ENCODE measurements at regions not wholly inside any gene's neighbourhood (a gene's known extent, or its start where the extent isn't known, plus 50 kb on each side); places are given as distances from the start of the nearest gene placed in this dataset.

DNA sequence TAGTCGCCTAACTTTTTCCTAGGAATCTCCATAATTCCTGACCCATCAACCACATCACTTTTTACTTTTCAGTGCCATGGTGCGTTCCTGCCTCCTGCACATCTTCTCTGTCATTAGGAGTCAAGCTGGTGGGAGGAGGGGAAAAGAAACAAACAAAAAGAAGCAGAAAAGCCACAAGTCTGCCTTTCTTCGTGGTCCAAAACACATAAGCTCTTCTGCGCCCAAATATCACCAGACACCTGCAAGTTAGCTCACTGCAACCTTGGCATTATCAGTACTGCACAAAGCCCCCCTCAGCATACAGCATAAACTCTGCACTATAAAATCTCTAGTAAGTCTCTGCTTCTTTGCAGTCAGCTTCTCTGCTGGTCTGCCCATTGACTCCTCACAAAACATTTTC, 295.3 kb downstream of the HS3ST3B1 start:
- no peaks in the 10 kb centered on the region for H3K36me3 ChIP-seq (ENCODE audit: control insufficient read depth in 1 of 2, insufficient read depth in 2 of 2, low read length in 2 of 2)
- H3K4me1 ChIP-seq (ENCODE audit: control insufficient read depth in 1 of 2, insufficient read depth in 2 of 2, low read length in 2 of 2), result no peaks in the 10 kb centered on the region
- H3K27me3 ChIP-seq (ENCODE audit: low read depth, low read length), result no peaks in the 10 kb centered on the region
- H3K4me3 ChIP-seq (ENCODE audit: low read depth in 1 of 2, low read length in 2 of 2), result no peak overlapping the region
- no peaks in the 10 kb centered on the region for H3K9me3 ChIP-seq (ENCODE audit: control insufficient read depth in 1 of 2, low read length in 2 of 2)
- H3K27ac ChIP-seq (ENCODE audit: low read length), result no peak overlapping the region

DNA sequence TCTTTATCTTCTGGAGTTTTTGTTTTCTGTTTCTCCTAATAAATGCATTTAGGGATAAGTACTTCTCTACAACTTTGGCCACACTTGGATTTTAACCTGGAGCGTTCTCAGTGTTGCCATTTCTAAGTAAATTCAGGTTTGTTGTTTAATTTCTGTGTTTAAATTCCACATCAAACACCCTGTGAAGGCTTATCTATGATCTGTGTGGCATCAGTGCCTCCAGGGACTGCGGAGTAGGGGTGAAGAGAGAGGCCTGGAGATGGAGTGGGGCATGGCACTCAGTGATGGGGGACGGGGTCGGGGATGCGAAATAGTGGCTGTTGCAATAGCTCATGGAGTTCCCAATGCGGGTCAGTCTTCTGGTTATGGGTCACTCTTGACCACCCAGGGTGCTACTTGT, 294.8 kb downstream of the HS3ST3B1 start:
- Histone ChIP-seq H3K4me1 (ENCODE audit: control insufficient read depth in 1 of 2, insufficient read depth in 2 of 2, low read length in 2 of 2) (no peaks in the 10 kb centered on the region), H3K27me3 (ENCODE audit: low read depth, low read length) (no peaks in the 10 kb centered on the region), H3K27ac (ENCODE audit: low read length) (no peak overlapping the region), H3K36me3 (ENCODE audit: control insufficient read depth in 1 of 2, insufficient read depth in 2 of 2, low read length in 2 of 2) (no peaks in the 10 kb centered on the region), H3K4me3 (ENCODE audit: low read depth in 1 of 2, low read length in 2 of 2) (no peak overlapping the region), H3K9me3 (ENCODE audit: control insufficient read depth in 1 of 2, low read length in 2 of 2) (no peaks in the 10 kb centered on the region)

DNA sequence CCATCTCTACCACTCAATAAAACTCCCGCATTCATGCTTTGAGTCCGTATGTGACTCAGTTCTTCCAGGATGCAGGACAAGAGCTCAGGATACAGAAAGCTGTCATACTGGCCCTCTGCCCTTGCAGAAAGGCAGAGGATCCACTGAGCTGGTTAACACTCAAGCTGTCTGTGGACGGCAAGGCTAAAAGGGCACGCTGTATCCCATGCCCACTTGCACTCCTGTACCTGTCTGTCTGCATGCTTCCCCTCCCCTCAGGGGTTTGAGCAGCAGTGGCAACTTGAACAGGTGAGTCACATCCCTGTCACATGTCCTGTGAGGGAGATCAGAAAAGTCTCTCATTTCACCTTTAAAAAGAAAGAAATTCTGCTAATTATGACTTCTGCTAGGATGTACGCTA, 293.8 kb downstream of the HS3ST3B1 start:
- Histone ChIP-seq H3K4me1 (ENCODE audit: control insufficient read depth in 1 of 2, insufficient read depth in 2 of 2, low read length in 2 of 2) (no peaks in the 10 kb centered on the region), H3K27ac (ENCODE audit: low read length) (no peak overlapping the region), H3K27me3 (ENCODE audit: low read depth, low read length) (no peaks in the 10 kb centered on the region), H3K9me3 (ENCODE audit: control insufficient read depth in 1 of 2, low read length in 2 of 2) (no peaks in the 10 kb centered on the region), H3K4me3 (ENCODE audit: low read depth in 1 of 2, low read length in 2 of 2) (no peak overlapping the region), H3K36me3 (ENCODE audit: control insufficient read depth in 1 of 2, insufficient read depth in 2 of 2, low read length in 2 of 2) (no peaks in the 10 kb centered on the region)

DNA sequence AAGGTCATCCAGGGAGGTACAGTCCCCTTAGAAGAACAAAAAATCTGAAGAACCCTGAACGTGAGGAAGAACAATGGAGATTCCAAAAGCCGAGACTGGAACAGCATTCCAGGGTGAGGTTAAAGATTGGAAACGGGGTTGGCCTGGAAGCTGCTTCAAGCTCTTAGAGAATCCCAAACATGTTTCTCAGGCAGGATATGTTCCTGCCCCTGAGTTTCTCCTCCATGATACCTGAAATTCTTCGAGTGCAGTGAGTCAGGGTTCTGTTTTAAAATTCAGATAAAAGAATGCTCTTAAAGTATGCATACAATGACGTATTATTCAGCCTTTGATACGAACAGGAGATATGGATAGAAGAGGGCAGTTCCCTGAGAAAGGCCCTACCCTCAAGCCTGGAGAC, 293.1 kb downstream of the HS3ST3B1 start:
- H3K4me1 ChIP-seq (ENCODE audit: control insufficient read depth in 1 of 2, insufficient read depth in 2 of 2, low read length in 2 of 2), result no peaks in the 10 kb centered on the region
- no peak overlapping the region for H3K27ac ChIP-seq (ENCODE audit: low read length)
- H3K27me3 ChIP-seq (ENCODE audit: low read depth, low read length), result no peaks in the 10 kb centered on the region
- no peaks in the 10 kb centered on the region for H3K9me3 ChIP-seq (ENCODE audit: control insufficient read depth in 1 of 2, low read length in 2 of 2)
- no peak overlapping the region for H3K4me3 ChIP-seq (ENCODE audit: low read depth in 1 of 2, low read length in 2 of 2)
- no peaks in the 10 kb centered on the region for H3K36me3 ChIP-seq (ENCODE audit: control insufficient read depth in 1 of 2, insufficient read depth in 2 of 2, low read length in 2 of 2)

- H3K4me1 ChIP-seq (ENCODE audit: control insufficient read depth in 1 of 2, insufficient read depth in 2 of 2, low read length in 2 of 2), result no peaks in the 10 kb centered on the region
- H3K9me3 ChIP-seq (ENCODE audit: control insufficient read depth in 1 of 2, low read length in 2 of 2), result no peaks in the 10 kb centered on the region
- H3K27ac ChIP-seq (ENCODE audit: low read length), result no peak overlapping the region
- no peaks in the 10 kb centered on the region for H3K27me3 ChIP-seq (ENCODE audit: low read depth, low read length)
- no peaks in the 10 kb centered on the region for H3K36me3 ChIP-seq (ENCODE audit: control insufficient read depth in 1 of 2, insufficient read depth in 2 of 2, low read length in 2 of 2)
- no peak overlapping the region for H3K4me3 ChIP-seq (ENCODE audit: low read depth in 1 of 2, low read length in 2 of 2)
Observed at GRCh38 chr17:14590459-14591250, 289.8 kb downstream of the HS3ST3B1 start.

GRCh38 chr17:14585099-14585498, 284.2 kb downstream of the HS3ST3B1 start:
- Histone ChIP-seq H3K9me3 (ENCODE audit: control insufficient read depth in 1 of 2, low read length in 2 of 2) (no peaks in the 10 kb centered on the region), H3K27ac (ENCODE audit: low read length) (no peak overlapping the region), H3K27me3 (ENCODE audit: low read depth, low read length) (no peaks in the 10 kb centered on the region), H3K36me3 (ENCODE audit: control insufficient read depth in 1 of 2, insufficient read depth in 2 of 2, low read length in 2 of 2) (no peaks in the 10 kb centered on the region), H3K4me1 (ENCODE audit: control insufficient read depth in 1 of 2, insufficient read depth in 2 of 2, low read length in 2 of 2) (no peaks in the 10 kb centered on the region), H3K4me3 (ENCODE audit: low read depth in 1 of 2, low read length in 2 of 2) (no peak overlapping the region)

- H3K4me3 ChIP-seq (ENCODE audit: low read depth in 1 of 2, low read length in 2 of 2), result no peak overlapping the region
- no peaks in the 10 kb centered on the region for H3K4me1 ChIP-seq (ENCODE audit: control insufficient read depth in 1 of 2, insufficient read depth in 2 of 2, low read length in 2 of 2)
- H3K36me3 ChIP-seq (ENCODE audit: control insufficient read depth in 1 of 2, insufficient read depth in 2 of 2, low read length in 2 of 2), result no peaks in the 10 kb centered on the region
- no peaks in the 10 kb centered on the region for H3K9me3 ChIP-seq (ENCODE audit: control insufficient read depth in 1 of 2, low read length in 2 of 2)
- no peak overlapping the region for H3K27ac ChIP-seq (ENCODE audit: low read length)
- H3K27me3 ChIP-seq (ENCODE audit: low read depth, low read length), result no peaks in the 10 kb centered on the region
Observed at GRCh38 chr17:14582996-14583395, 282.1 kb downstream of the HS3ST3B1 start.

DNA sequence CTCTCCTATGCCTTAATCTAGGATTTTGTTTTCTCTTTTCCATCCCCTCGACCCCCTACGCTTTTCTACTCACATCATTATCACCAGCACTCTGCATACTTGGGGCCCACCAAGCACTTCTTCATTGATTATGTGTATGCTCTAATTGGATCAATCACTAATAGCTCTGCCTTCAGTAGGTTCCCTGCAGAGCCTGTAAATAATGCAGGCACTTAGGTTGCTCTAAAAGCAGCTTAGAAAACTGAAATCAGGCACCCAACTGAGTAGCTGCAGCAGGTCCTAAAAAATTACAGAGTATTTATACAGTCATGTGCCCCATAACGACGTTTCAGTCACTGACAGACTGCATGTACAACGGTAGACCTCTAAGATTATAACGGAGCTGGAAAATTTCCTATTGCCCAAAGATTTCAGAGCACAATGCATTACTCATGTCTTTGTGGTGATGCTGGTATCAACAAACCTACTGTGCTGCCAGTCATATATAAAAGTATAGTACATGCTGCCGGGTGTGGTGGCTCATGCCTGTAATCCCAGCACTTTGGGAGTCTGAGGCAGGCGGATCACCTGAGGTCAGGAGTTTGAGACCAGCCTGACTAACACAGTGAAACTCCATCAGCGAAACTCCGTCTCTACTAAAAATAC, 280.4 kb downstream of the HS3ST3B1 start:
- Histone ChIP-seq H3K27ac (ENCODE audit: low read length) (no peak overlapping the region), H3K36me3 (ENCODE audit: control insufficient read depth in 1 of 2, insufficient read depth in 2 of 2, low read length in 2 of 2) (no peaks in the 10 kb centered on the region), H3K27me3 (ENCODE audit: low read depth, low read length) (no peaks in the 10 kb centered on the region), H3K4me3 (ENCODE audit: low read depth in 1 of 2, low read length in 2 of 2) (no peak overlapping the region), H3K4me1 (ENCODE audit: control insufficient read depth in 1 of 2, insufficient read depth in 2 of 2, low read length in 2 of 2) (no peaks in the 10 kb centered on the region), H3K9me3 (ENCODE audit: control insufficient read depth in 1 of 2, low read length in 2 of 2) (no peaks in the 10 kb centered on the region)

GRCh38 chr17:14580499-14580898, 279.6 kb downstream of the HS3ST3B1 start:
- no peaks in the 10 kb centered on the region for H3K4me1 ChIP-seq (ENCODE audit: control insufficient read depth in 1 of 2, insufficient read depth in 2 of 2, low read length in 2 of 2)
- no peaks in the 10 kb centered on the region for H3K36me3 ChIP-seq (ENCODE audit: control insufficient read depth in 1 of 2, insufficient read depth in 2 of 2, low read length in 2 of 2)
- no peak overlapping the region for H3K27ac ChIP-seq (ENCODE audit: low read length)

GRCh38 chr17:14579716-14580115, 278.8 kb downstream of the HS3ST3B1 start:
- Histone ChIP-seq H3K27me3 (ENCODE audit: low read depth, low read length) (no peaks in the 10 kb centered on the region), H3K27ac (ENCODE audit: low read length) (no peak overlapping the region), H3K9me3 (ENCODE audit: control insufficient read depth in 1 of 2, low read length in 2 of 2) (no peaks in the 10 kb centered on the region), H3K4me3 (ENCODE audit: low read depth in 1 of 2, low read length in 2 of 2) (no peak overlapping the region), H3K4me1 (ENCODE audit: control insufficient read depth in 1 of 2, insufficient read depth in 2 of 2, low read length in 2 of 2) (no peaks in the 10 kb centered on the region), H3K36me3 (ENCODE audit: control insufficient read depth in 1 of 2, insufficient read depth in 2 of 2, low read length in 2 of 2) (no peaks in the 10 kb centered on the region)

More at GRCh38 chr17:14580499-14580898, 279.6 kb downstream of the HS3ST3B1 start:
- Histone ChIP-seq H3K9me3 (ENCODE audit: control insufficient read depth in 1 of 2, low read length in 2 of 2) (no peaks in the 10 kb centered on the region), H3K4me3 (ENCODE audit: low read depth in 1 of 2, low read length in 2 of 2) (no peak overlapping the region), H3K27me3 (ENCODE audit: low read depth, low read length) (no peaks in the 10 kb centered on the region)

DNA sequence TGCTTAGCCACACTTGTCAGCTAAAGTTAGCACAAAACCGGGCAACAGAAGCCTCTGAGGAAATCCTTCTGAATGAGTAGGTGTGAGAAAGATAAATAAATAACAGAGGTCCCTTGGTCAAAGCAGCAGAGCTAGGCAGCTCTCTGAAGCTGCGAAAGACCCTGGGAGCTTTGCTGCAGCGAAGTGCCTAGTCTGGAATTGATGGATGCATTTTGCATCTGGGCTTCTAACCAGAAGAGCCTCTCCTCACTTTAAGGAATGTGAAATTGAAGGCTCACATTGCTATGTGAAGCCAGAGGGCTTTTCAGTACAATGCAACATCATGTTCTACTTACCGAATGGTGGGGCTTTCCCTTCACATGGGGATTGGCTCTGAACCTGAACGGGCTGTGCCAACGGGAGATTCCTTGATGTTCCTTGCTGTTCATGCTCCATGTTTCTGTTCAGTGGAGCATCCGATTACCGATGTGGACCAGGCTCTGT, 274.6 kb downstream of the HS3ST3B1 start:
- Histone ChIP-seq H3K4me3 (ENCODE audit: low read depth in 1 of 2, low read length in 2 of 2) (no peak overlapping the region), H3K27me3 (ENCODE audit: low read depth, low read length) (no peaks in the 10 kb centered on the region), H3K36me3 (ENCODE audit: control insufficient read depth in 1 of 2, insufficient read depth in 2 of 2, low read length in 2 of 2) (no peaks in the 10 kb centered on the region), H3K9me3 (ENCODE audit: control insufficient read depth in 1 of 2, low read length in 2 of 2) (no peaks in the 10 kb centered on the region), H3K27ac (ENCODE audit: low read length) (no peak overlapping the region), H3K4me1 (ENCODE audit: control insufficient read depth in 1 of 2, insufficient read depth in 2 of 2, low read length in 2 of 2) (no peaks in the 10 kb centered on the region)
